HEK293 (cell line): ENCODE measurements at regions not wholly inside any gene's neighbourhood (a gene's known extent, or its start where the extent isn't known, plus 50 kb on each side); places are given as distances from the start of the nearest gene placed in this dataset.

Source experiments
- CTCF ChIA-PET: fragments of 350-600 bp; formaldehyde crosslinking; extraction: SDS; loops from one replicate; lab custom pipeline; 2021; ENCODE audit warnings: antibody characterized with exemption; lab: Yijun Ruan, JAX
- POLR2A ChIA-PET: fragments of 300-600 bp; formaldehyde crosslinking; extraction: SDS; loops from one replicate; lab custom pipeline; 2020; ENCODE audit warnings: antibody characterized with exemption, inconsistent platforms; lab: Yijun Ruan, JAX
- H3K27ac ChIP-seq: fragments of 200-500 bp; sonication (Bioruptor generic); 2 replicates; pipeline ENCODE4 v1.5.1; 2014; ENCODE audit warnings: low read depth, low read length, control low read depth, inconsistent platforms; ENCODE audit errors: extremely low read depth
- H3K36me3 ChIP-seq, 2 experiments: fragments of 200-500 bp in 1 of 2; sonication (Bioruptor generic) in 1 of 2; 1 replicate in 1 of 2; 2 replicates in 1 of 2; pipeline ENCODE4 v1.5.1; 2014 to 2017; ENCODE audit warnings: inconsistent platforms in 2 of 2, low read length in 2 of 2; ENCODE audit not compliant: control insufficient read depth in 2 of 2, insufficient read depth in 1 of 2
- H3K4me1 ChIP-seq: fragments of 200-500 bp; sonication (Bioruptor generic); 2 replicates; pipeline ENCODE4 v1.5.1; 2014; ENCODE audit warnings: mild to moderate bottlenecking, low read length, inconsistent platforms; ENCODE audit not compliant: control insufficient read depth, insufficient read depth
- H3K4me3 ChIP-seq: 2 replicates; pipeline ENCODE4 v1.5.1; 2011; ENCODE audit warnings: low read depth, mild to moderate bottlenecking, control low read depth, low read length, moderate library complexity
- H3K9me3 ChIP-seq: fragments of 200-500 bp; sonication (Bioruptor generic); 2 replicates; pipeline ENCODE4 v1.5.1; 2014; ENCODE audit warnings: low read depth, low read length, inconsistent platforms; ENCODE audit not compliant: control insufficient read depth, insufficient read depth
- BCL11A ChIP-seq: fragments of 450-650 bp; formaldehyde crosslinking; IDR thresholded peaks from 2 replicates; pipeline ENCODE4 v1.5.1; 2016; ENCODE audit warnings: low read depth, missing biosample characterization, missing genetic modification characterization
- KLF16 ChIP-seq: fragments of 450-650 bp; formaldehyde crosslinking; IDR thresholded peaks from 2 replicates; pipeline ENCODE4 v1.5.1; 2017; ENCODE audit warnings: missing biosample characterization, missing genetic modification characterization
- PRDM1 ChIP-seq: fragments of 450-650 bp; formaldehyde crosslinking; IDR thresholded peaks from 2 replicates; pipeline ENCODE4; 2016; ENCODE audit warnings: missing biosample characterization, missing genetic modification characterization
- PRDM10 ChIP-seq: fragments of 450-650 bp; formaldehyde crosslinking; IDR thresholded peaks from 2 replicates; pipeline ENCODE4 v1.5.1; 2016; ENCODE audit warnings: missing biosample characterization, missing genetic modification characterization
- PRDM2 ChIP-seq: fragments of 450-650 bp; formaldehyde crosslinking; IDR thresholded peaks from 2 replicates; pipeline ENCODE4 v1.5.1; 2016; ENCODE audit warnings: missing biosample characterization, missing genetic modification characterization, borderline replicate concordance
- PRDM6 ChIP-seq: fragments of 450-650 bp; formaldehyde crosslinking; IDR thresholded peaks from 2 replicates; pipeline ENCODE4 v1.5.1; 2017; ENCODE audit warnings: missing biosample characterization, missing genetic modification characterization
- TSHZ1 ChIP-seq: fragments of 450-650 bp; formaldehyde crosslinking; IDR thresholded peaks from 2 replicates; pipeline ENCODE4 v1.5.1; 2016; ENCODE audit warnings: missing biosample characterization, missing genetic modification characterization, borderline replicate concordance
- YY1 ChIP-seq: fragments of 450-650 bp; formaldehyde crosslinking; IDR thresholded peaks from 2 replicates; pipeline ENCODE4 v1.5.1; 2018; ENCODE audit warnings: missing biosample characterization, missing genetic modification characterization
- ZBTB17 ChIP-seq: fragments of 450-650 bp; formaldehyde crosslinking; IDR thresholded peaks from 2 replicates; pipeline ENCODE4 v1.5.1; 2016; ENCODE audit warnings: missing biosample characterization, missing genetic modification characterization
- ZBTB7A ChIP-seq: fragments of 450-650 bp; formaldehyde crosslinking; IDR thresholded peaks from 2 replicates; pipeline ENCODE4 v1.5.1; 2016; ENCODE audit warnings: low read depth, missing biosample characterization, missing genetic modification characterization
- ZNF19 ChIP-seq: fragments of 450-650 bp; formaldehyde crosslinking; IDR thresholded peaks from 2 replicates; pipeline ENCODE4; 2016; ENCODE audit warnings: missing biosample characterization, missing genetic modification characterization, low read depth
- ZNF292 ChIP-seq: fragments of 450-650 bp; formaldehyde crosslinking; IDR thresholded peaks from 2 replicates; pipeline ENCODE4 v1.5.1; 2016; ENCODE audit warnings: low read depth, missing biosample characterization, missing genetic modification characterization, borderline replicate concordance
- ZNF335 ChIP-seq: fragments of 450-650 bp; formaldehyde crosslinking; conservative IDR thresholded peaks from 2 replicates; pipeline ENCODE4 v1.5.1; 2016; ENCODE audit warnings: missing biosample characterization, missing genetic modification characterization
- ZNF354C ChIP-seq: fragments of 450-650 bp; formaldehyde crosslinking; IDR thresholded peaks from 2 replicates; pipeline ENCODE4 v1.5.1; 2016; ENCODE audit warnings: missing biosample characterization, missing genetic modification characterization, low read depth, borderline replicate concordance
- ZNF398 ChIP-seq: fragments of 450-650 bp; formaldehyde crosslinking; IDR thresholded peaks from 2 replicates; pipeline ENCODE4 v1.5.1; 2017; ENCODE audit warnings: missing biosample characterization, missing genetic modification characterization
- ZNF549 ChIP-seq: fragments of 450-650 bp; IDR thresholded peaks from 2 replicates; pipeline ENCODE4 v1.5.1; 2018; ENCODE audit warnings: missing biosample characterization, missing genetic modification characterization, mild to moderate bottlenecking, inconsistent platforms, moderate library complexity
- ZNF654 ChIP-seq: fragments of 450-650 bp; formaldehyde crosslinking; IDR thresholded peaks from 2 replicates; pipeline ENCODE4 v1.5.1; 2016; ENCODE audit warnings: low read depth, missing biosample characterization, missing genetic modification characterization
- ZNF707 ChIP-seq: fragments of 450-650 bp; formaldehyde crosslinking; IDR thresholded peaks from 2 replicates; pipeline ENCODE4 v1.5.1; 2016; ENCODE audit warnings: missing biosample characterization, missing genetic modification characterization
- ZNF843 ChIP-seq: fragments of 450-650 bp; formaldehyde crosslinking; IDR thresholded peaks from 2 replicates; pipeline ENCODE4 v1.5.1; 2016; ENCODE audit warnings: missing biosample characterization, missing genetic modification characterization

- TF ChIP-seq ZNF19 (no peak), ZNF335 (no peak), ZNF549 (tag by site-specific recombination) (no peak), TSHZ1 (tag by site-specific recombination) (no peak), ZBTB7A (no peak), BCL11A (tag by site-specific recombination) (no peak), ZBTB17 (tag by site-specific recombination) (no peak), PRDM6 (no peak), KLF16 (tag by site-specific recombination) (no peak)
Observed at GRCh38 chr17:79530361-79531105, 80.3 kb downstream of the RBFOX3 start (continued).

- POLR2A ChIA-PET, result no interaction called here
- H3K36me3 ChIP-seq, result no peaks in the 10 kb centered on the region
- H3K4me3 ChIP-seq, result no peak overlapping the region
- H3K4me1 ChIP-seq, result no peaks in the 10 kb centered on the region
- CTCF ChIA-PET, result no interaction called here
- no peak overlapping the region for H3K27ac ChIP-seq
- no peaks in the 10 kb centered on the region for H3K9me3 ChIP-seq
- no peak for TF ChIP-seq BCL11A (tag by site-specific recombination)
- TF ChIP-seq PRDM1 (tag by site-specific recombination), result no peak
- TF ChIP-seq ZNF843 (tag by site-specific recombination), result no peak
- no peak for TF ChIP-seq YY1 (tag by site-specific recombination)
- no peak for TF ChIP-seq ZNF398
- TF ChIP-seq ZNF354C, result no peak
- no peak for TF ChIP-seq ZNF707 (tag by site-specific recombination)
- TF ChIP-seq PRDM10, result no peak
- TF ChIP-seq ZNF292 (tag by site-specific recombination), result no peak
- TF ChIP-seq ZNF654 (tag by site-specific recombination), result no peak
- TF ChIP-seq PRDM2, result no peak
Observed at GRCh38 chr17:79529661-79530081, 81.2 kb downstream of the RBFOX3 start.
